Lower leg skin (tissue), 3 donors: ENCODE measurements at regions not wholly inside any gene's neighbourhood (a gene's known extent, or its start where the extent isn't known, plus 50 kb on each side); places are given as distances from the start of the nearest gene placed in this dataset.

Experiments
- POLR2A ChIP-seq, 2 donors: fragments of 450-650 bp; IDR thresholded peaks; one replicate each; pipeline ENCODE4 v1.6.1; 2016 to 2017; ENCODE audit warnings: antibody characterized with exemption in 2 of 2, mild to moderate bottlenecking in 1 of 2, moderate library complexity in 1 of 2
- TF ChIP-seq, protein P1 (sequence below), 3 donors: fragments of 450-650 bp; IDR thresholded peaks; one replicate each; pipeline ENCODE4 v1.5.1; 2016; ENCODE audit warnings: antibody characterized with exemption in 3 of 3, mild to moderate bottlenecking in 3 of 3, moderate library complexity in 2 of 3

DNA sequence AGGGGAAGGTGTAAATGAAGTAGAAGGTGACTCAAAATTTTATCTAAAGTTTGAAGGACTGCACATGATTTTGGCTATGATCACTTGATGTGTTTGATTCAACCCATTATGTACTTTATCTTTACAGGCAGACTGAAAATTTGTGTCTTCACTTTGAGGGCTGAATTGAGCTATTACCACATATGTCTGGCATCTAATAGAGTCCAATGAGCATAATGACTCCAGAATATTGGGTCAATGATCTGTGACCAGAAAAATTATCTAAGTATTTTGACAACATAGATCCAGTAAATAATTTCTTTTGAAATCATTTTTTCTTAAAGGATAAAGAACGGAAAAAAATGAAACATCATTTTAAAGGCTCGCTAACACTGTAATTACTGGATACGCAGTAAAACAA lies 2810.0 kb downstream of the PCDH9 start:
- no peak for TF ChIP-seq POLR2A (IDR thresholded peaks at IDR 0.05)
- TF ChIP-seq, protein P1, sequence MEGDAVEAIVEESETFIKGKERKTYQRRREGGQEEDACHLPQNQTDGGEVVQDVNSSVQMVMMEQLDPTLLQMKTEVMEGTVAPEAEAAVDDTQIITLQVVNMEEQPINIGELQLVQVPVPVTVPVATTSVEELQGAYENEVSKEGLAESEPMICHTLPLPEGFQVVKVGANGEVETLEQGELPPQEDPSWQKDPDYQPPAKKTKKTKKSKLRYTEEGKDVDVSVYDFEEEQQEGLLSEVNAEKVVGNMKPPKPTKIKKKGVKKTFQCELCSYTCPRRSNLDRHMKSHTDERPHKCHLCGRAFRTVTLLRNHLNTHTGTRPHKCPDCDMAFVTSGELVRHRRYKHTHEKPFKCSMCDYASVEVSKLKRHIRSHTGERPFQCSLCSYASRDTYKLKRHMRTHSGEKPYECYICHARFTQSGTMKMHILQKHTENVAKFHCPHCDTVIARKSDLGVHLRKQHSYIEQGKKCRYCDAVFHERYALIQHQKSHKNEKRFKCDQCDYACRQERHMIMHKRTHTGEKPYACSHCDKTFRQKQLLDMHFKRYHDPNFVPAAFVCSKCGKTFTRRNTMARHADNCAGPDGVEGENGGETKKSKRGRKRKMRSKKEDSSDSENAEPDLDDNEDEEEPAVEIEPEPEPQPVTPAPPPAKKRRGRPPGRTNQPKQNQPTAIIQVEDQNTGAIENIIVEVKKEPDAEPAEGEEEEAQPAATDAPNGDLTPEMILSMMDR (IDR thresholded peaks at IDR 0.05) = no peak
